ENCODE measurements at regions not wholly inside any gene's neighbourhood (a gene's known extent, or its start where the extent isn't known, plus 50 kb on each side); places are given as distances from the start of the nearest gene placed in this dataset.

DNA sequence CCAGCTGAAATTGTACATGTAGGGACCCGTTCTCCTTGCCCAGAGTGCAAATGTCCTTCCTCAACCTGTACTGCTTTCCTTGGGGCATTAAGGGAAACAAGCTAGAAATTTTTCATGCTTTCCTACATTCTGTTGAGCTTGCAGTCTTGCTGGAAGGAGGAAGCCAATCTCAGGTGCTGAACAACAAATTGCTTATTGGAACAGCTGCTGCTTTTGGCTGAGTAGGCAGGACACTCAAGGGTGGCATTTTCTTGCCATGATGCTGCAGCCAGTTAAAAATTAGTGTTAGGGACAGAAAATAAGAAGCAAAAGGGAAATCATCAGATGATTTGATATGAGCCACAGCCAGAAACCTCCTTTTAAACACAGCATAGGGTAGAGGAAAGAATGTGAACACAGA, 223.7 kb downstream of the QDPR start:
- TF ChIP-seq CTCF (IDR thresholded peaks at IDR 0.05; ENCODE audit: insufficient read depth, low read length), result no peak
- DNase-seq (ENCODE audit: low read depth), result no peak
- H3K4me3 ChIP-seq (ENCODE audit: low read depth, low read length), result no peak overlapping the region

- no peak overlapping the region for H3K4me3 ChIP-seq (ENCODE audit: low read depth, low read length)
- no peak for TF ChIP-seq CTCF (IDR thresholded peaks at IDR 0.05; ENCODE audit: insufficient read depth, low read length)
- DNase-seq (ENCODE audit: low read depth), result no peak
Observed at GRCh38 chr4:17286752-17287460, 225.0 kb downstream of the QDPR start.

DNA sequence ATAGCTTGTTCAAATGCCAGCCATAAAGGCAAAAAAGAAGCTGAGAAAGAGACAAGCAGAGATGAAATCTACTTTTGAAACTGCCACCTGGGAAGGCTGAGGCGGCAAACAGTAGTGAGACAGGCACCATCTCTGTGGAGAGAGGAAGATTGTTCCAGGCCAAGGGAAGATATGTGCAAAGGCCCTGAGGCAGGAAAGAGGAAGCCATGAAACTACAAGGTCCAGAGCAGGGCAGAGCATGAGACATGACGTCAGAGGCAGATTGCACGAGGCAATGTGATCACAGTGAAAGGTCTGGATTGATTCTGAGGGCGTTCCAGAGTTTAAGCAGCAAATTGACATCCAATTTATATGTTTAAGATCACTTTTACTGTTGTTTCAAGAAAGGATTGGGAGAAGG, 226.1 kb downstream of the QDPR start:
- peak; percentile 41 for DNase-seq (ENCODE audit: low read depth)
- H3K4me3 ChIP-seq (ENCODE audit: low read depth, low read length), result no peak overlapping the region
- TF ChIP-seq CTCF (IDR thresholded peaks at IDR 0.05; ENCODE audit: insufficient read depth, low read length), result no peak

DNA sequence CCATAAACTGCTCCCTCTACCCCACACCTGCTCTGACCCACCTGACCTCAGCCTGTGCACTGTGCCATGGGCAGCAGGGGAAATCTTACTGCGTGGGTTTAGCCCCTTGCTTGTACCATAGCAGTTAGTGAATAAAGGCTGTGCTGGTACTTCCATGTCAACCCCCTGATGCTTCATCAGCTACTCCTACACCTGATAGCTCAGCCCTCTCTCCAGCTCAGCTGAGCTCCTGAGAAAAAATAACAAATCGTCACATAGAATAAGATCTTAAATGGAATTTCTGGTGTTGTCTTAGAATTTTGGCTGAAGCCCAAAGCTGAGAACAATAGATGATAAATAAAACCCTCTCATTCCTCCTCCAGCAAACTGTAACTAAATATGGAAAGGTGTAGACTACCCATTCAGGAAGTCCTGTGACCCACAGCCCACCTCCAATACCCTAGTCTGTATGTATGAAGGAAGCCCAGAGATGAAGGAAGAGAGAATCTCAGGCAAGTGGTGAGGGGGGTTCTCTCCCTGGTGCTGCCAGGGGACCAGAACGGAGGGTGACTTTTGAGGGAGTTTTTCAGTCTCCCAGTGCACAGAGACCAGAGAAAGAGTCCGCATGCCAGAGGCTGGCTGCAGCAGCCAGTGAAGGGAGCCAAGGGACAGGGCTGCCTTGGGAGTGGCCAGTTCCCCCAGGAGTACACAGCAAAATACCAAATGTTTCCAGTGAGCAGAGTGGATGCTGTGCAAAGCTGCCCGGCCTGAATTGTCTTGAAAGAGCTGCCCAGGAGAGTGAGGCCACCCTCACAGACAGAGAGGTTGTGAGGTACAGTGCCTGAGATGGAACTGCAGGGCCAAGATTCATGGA, 227.3 kb downstream of the QDPR start:
- TF ChIP-seq CTCF (IDR thresholded peaks at IDR 0.05; ENCODE audit: insufficient read depth, low read length), result no peak
- H3K4me3 ChIP-seq (ENCODE audit: low read depth, low read length), result no peak overlapping the region
- peak; percentile 48 for DNase-seq (ENCODE audit: low read depth)

- no peak for DNase-seq (ENCODE audit: low read depth)
- H3K4me3 ChIP-seq (ENCODE audit: low read depth, low read length), result no peak overlapping the region
- no peak for TF ChIP-seq CTCF (IDR thresholded peaks at IDR 0.05; ENCODE audit: insufficient read depth, low read length)
Observed at GRCh38 chr4:17283832-17284231, 228.1 kb downstream of the QDPR start.

GRCh38 chr4:17283251-17283650, 228.6 kb downstream of the QDPR start:
- no peak for DNase-seq (ENCODE audit: low read depth)
- no peak for TF ChIP-seq CTCF (IDR thresholded peaks at IDR 0.05; ENCODE audit: insufficient read depth, low read length)

More at GRCh38 chr4:17283251-17283650, 228.6 kb downstream of the QDPR start:
- H3K4me3 ChIP-seq (ENCODE audit: low read depth, low read length), result no peak overlapping the region
